K562 (cell line): ENCODE measurements at regions not wholly inside any gene's neighbourhood (a gene's known extent, or its start where the extent isn't known, plus 50 kb on each side); places are given as distances from the start of the nearest gene placed in this dataset.

Source experiments
- MAZ ChIP-seq, 2 experiments: fragments of 450-650 bp in 1 of 2; sonication (generic) in 1 of 2; formaldehyde crosslinking; IDR thresholded peaks in 1 of 2; conservative IDR thresholded peaks in 1 of 2; 2 replicates each; pipeline versions ENCODE4 v1.4.0 to v1.5.0; 2020; ENCODE audit warnings: mild to moderate bottlenecking in 1 of 2, missing genetic modification reagents in 1 of 2
- ZNF785 ChIP-seq: fragments of 250-450 bp; sonication (Bioruptor Pico); IDR thresholded peaks from 2 replicates; pipeline ENCODE4 v1.4.0; 2020; ENCODE audit warnings: mild to moderate bottlenecking

DNA sequence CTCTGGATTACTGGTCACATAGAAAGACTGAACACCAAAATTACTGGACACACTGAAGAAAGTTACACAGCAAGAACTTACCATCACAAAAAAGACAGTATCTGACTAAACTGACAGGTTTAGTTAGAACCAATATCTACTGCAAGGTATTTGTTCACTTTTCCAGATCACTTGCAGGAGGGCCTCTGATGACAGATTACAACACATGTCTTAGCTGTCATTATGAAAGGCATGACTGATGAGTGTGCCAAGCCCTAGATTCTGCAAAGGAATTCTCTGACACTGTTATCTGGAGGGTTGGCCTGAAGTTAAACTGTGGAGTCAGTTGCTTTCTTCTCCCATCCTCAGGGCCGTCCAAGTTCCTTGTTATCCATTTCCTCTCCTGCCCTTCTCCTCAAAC lies 242.7 kb downstream of the KIF20B start:
- TF ChIP-seq ZNF785 (CRISPR knock-in tag) = no peak
- no peak for TF ChIP-seq MAZ (CRISPR knock-in tag; conservative IDR thresholded peaks at IDR 0.05 in 1 of 2, IDR thresholded peaks at IDR 0.05 in 1 of 2)
